CD4-positive, alpha-beta T cell (primary cell): ENCODE measurements at regions not wholly inside any gene's neighbourhood (a gene's known extent, or its start where the extent isn't known, plus 50 kb on each side); places are given as distances from the start of the nearest gene placed in this dataset.

ENCODE experiments used
- ATAC-seq: fragments of 200-7000 bp; cut with Tn5 transposase; one replicate; pipeline ENCODE4 v1.10.0; 2022; ENCODE audit warnings: mild to moderate bottlenecking; ENCODE audit not compliant: poor library complexity
- CTCF ChIA-PET: fragments of 350-600 bp; sonication (Branson Sonifier 250); formaldehyde crosslinking; loops from one replicate; lab custom pipeline; 2021; ENCODE audit warnings: antibody characterized with exemption, inconsistent platforms; lab: Charles Lee
- POLR2A ChIA-PET: fragments of 350-600 bp; sonication (Branson Sonifier 250); formaldehyde crosslinking; loops from one replicate; lab custom pipeline; 2021; ENCODE audit warnings: antibody characterized with exemption, inconsistent platforms; lab: Charles Lee
- DNase-seq, 14 experiments: peaks; one replicate each; pipeline ENCODE4 v3.0.0-alpha.2; 2013 to 2020; ENCODE audit warnings: mixed read lengths in 2 of 14
- H3K27ac ChIP-seq, 2 donors: one replicate each; pipeline versions ENCODE4 v1.5.1 to v1.7.0; 2013; ENCODE audit warnings: low read length in 2 of 2, low read depth in 1 of 2, mild to moderate bottlenecking in 1 of 2
- H3K27me3 ChIP-seq, 2 experiments: 1 replicate in 1 of 2; 2 replicates in 1 of 2; pipeline versions ENCODE4 v1.6.1 to v1.7.0; 2013; ENCODE audit warnings: low read length in 2 of 2, control low read depth in 1 of 2, mild to moderate bottlenecking in 1 of 2, moderate library complexity in 1 of 2; ENCODE audit not compliant: insufficient read depth in 2 of 2, control insufficient read depth in 1 of 2
- H3K36me3 ChIP-seq: one replicate; pipeline ENCODE4 v1.6.1; 2013; ENCODE audit warnings: low read length, control low read depth; ENCODE audit not compliant: insufficient read depth
- H3K4me1 ChIP-seq: one replicate; pipeline ENCODE4 v1.6.1; 2013; ENCODE audit warnings: low read length, control low read depth; ENCODE audit not compliant: insufficient read depth
- H3K4me3 ChIP-seq: one replicate; pipeline ENCODE4 v1.5.1; 2013; ENCODE audit warnings: mild to moderate bottlenecking, low read length, moderate library complexity
- H3K9me3 ChIP-seq, 2 experiments: 1 replicate in 1 of 2; 2 replicates in 1 of 2; pipeline versions ENCODE4 v1.6.1 to v1.7.0; 2013; ENCODE audit warnings: low read length in 2 of 2, mild to moderate bottlenecking in 2 of 2, control low read depth in 1 of 2, moderate library complexity in 1 of 2; ENCODE audit not compliant: control insufficient read depth in 1 of 2, insufficient read depth in 1 of 2
- H3K27ac Mint-ChIP-seq: one replicate; pipeline ENCODE4 v1.8.0; 2020; ENCODE audit warnings: mixed read lengths
- H3K27me3 Mint-ChIP-seq: one replicate; pipeline ENCODE4 v1.8.0; 2021; ENCODE audit warnings: mixed read lengths
- H3K36me3 Mint-ChIP-seq: one replicate; pipeline ENCODE4 v1.8.0; 2021; ENCODE audit warnings: low read depth, mixed read lengths
- H3K4me1 Mint-ChIP-seq: one replicate; pipeline ENCODE4 v1.8.0; 2021; ENCODE audit warnings: low read depth, mixed read lengths
- H3K4me3 Mint-ChIP-seq: one replicate; pipeline ENCODE4 v1.8.0; 2020; ENCODE audit warnings: mild to moderate bottlenecking, mixed read lengths
- H3K9me3 Mint-ChIP-seq: one replicate; pipeline ENCODE4 v1.8.0; 2020; ENCODE audit warnings: mixed read lengths
- CTCF ChIP-seq: fragments of 200-600 bp; IDR thresholded peaks from one replicate; pipeline ENCODE4 v1.8.0; 2022; ENCODE audit warnings: antibody characterized with exemption, mild to moderate bottlenecking
- intact Hi-C, 2 experiments: fragments of 100-400 bp; cut with DNase I in 1 of 2; cut with micrococcal nuclease in 1 of 2; formaldehyde crosslinking; loops; one replicate each; pipeline versions ENCODE4 v1.15.1 to v1.9.0; 2023 to 2025; cut with DNase I, micrococcal nuclease

- intact Hi-C loops: no loop called here
- Histone ChIP-seq H3K4me1 (no peaks in the 10 kb centered on the region), H3K27me3 (no peaks in the 10 kb centered on the region), H3K9me3 (no peaks in the 10 kb centered on the region), H3K4me3 (no peak overlapping the region), H3K36me3 (no peaks in the 10 kb centered on the region), H3K27ac (no peak overlapping the region)
- no peaks in the 10 kb centered on the region for H3K9me3 Mint-ChIP-seq
- H3K4me3 Mint-ChIP-seq: no peak overlapping the region
- no peaks in the 10 kb centered on the region for H3K4me1 Mint-ChIP-seq
- peaks cover 4% of the 10 kb centered on the region for H3K27me3 Mint-ChIP-seq
- H3K36me3 Mint-ChIP-seq: no peaks in the 10 kb centered on the region
- no peak for TF ChIP-seq CTCF
- no peak for DNase-seq
- CTCF ChIA-PET: no interaction called here
- POLR2A ChIA-PET: no interaction called here
- H3K27ac Mint-ChIP-seq: no peak overlapping the region
- ATAC-seq: no peak
These were observed 81.5 kb upstream of the NGF start for GRCh38 chr1:115419571-115419970.

GRCh38 chr1:115413621-115414020, 75.6 kb upstream of the NGF start:
- H3K36me3 ChIP-seq: no peaks in the 10 kb centered on the region
- DNase-seq: no peak
- no peaks in the 10 kb centered on the region for H3K9me3 Mint-ChIP-seq
- no peaks in the 10 kb centered on the region for H3K36me3 Mint-ChIP-seq
- ATAC-seq: no peak
- no peak overlapping the region for H3K4me3 Mint-ChIP-seq
- no peaks in the 10 kb centered on the region for H3K4me1 Mint-ChIP-seq
- no peak overlapping the region for H3K27ac ChIP-seq
- peaks cover 19% of the 10 kb centered on the region for H3K27me3 Mint-ChIP-seq
- no peaks in the 10 kb centered on the region for H3K9me3 ChIP-seq
- H3K4me1 ChIP-seq: no peaks in the 10 kb centered on the region
- TF ChIP-seq CTCF: no peak
- H3K27me3 ChIP-seq: no peaks in the 10 kb centered on the region
- ChIA-PET POLR2A (no interaction called here), CTCF (no interaction called here)
- intact Hi-C loops: no loop called here
- H3K4me3 ChIP-seq: no peak overlapping the region
- H3K27ac Mint-ChIP-seq: no peak overlapping the region

GRCh38 chr1:115413208-115413607, 75.2 kb upstream of the NGF start:
- ChIA-PET POLR2A (no interaction called here), CTCF (no interaction called here)
- Mint-ChIP-seq H3K36me3 (no peaks in the 10 kb centered on the region), H3K4me1 (no peaks in the 10 kb centered on the region), H3K9me3 (no peaks in the 10 kb centered on the region), H3K27me3 (peaks cover 19% of the 10 kb centered on the region), H3K27ac (no peak overlapping the region), H3K4me3 (no peak overlapping the region)
- Histone ChIP-seq H3K36me3 (no peaks in the 10 kb centered on the region), H3K27ac (no peak overlapping the region), H3K9me3 (no peaks in the 10 kb centered on the region), H3K4me3 (no peak overlapping the region), H3K27me3 (no peaks in the 10 kb centered on the region), H3K4me1 (no peaks in the 10 kb centered on the region)
- DNase-seq: no peak
- intact Hi-C loops: no loop called here
- no peak for ATAC-seq
- no peak for TF ChIP-seq CTCF
